HFF-Myc (cell line): ENCODE measurements at regions not wholly inside any gene's neighbourhood (a gene's known extent, or its start where the extent isn't known, plus 50 kb on each side); places are given as distances from the start of the nearest gene placed in this dataset.

ENCODE experiments used
- DNase-seq: peaks from one replicate; pipeline ENCODE4 v3.0.0-alpha.2; 2011; ENCODE audit warnings: low read depth; ENCODE audit errors: extremely low read depth
- H3K4me3 ChIP-seq: replicated peaks from 2 replicates; pipeline ENCODE4 v1.5.1; 2011; ENCODE audit warnings: low read depth, mild to moderate bottlenecking, control low read depth, low read length
- TF ChIP-seq, protein P1 (sequence below): IDR thresholded peaks from 2 replicates; pipeline ENCODE4 v1.5.1; 2012; ENCODE audit warnings: mild to moderate bottlenecking, low read depth, low read length, control low read depth; ENCODE audit errors: missing control alignments

DNA sequence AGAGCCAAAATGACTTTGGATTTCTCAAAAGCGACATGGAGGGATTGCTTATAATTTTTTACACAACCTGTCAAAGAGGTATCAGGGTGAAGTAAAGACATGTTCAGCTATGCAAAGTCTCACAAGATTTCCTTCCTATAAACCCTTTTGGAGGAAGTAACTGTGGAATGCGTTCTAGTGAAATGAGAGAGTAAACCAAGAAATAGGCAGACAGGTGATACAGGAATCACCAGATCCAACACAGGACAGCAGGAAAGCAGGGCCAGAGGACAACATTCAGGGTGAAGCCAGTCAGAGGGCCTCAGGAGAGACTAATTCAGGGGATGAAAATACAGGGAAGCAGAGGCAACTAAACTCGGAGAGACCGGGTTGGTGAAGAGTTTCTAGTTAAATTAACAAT lies 90.4 kb upstream of the MTNR1B start:
- no peak for DNase-seq
- no peak overlapping the region for H3K4me3 ChIP-seq
- TF ChIP-seq, protein P1, sequence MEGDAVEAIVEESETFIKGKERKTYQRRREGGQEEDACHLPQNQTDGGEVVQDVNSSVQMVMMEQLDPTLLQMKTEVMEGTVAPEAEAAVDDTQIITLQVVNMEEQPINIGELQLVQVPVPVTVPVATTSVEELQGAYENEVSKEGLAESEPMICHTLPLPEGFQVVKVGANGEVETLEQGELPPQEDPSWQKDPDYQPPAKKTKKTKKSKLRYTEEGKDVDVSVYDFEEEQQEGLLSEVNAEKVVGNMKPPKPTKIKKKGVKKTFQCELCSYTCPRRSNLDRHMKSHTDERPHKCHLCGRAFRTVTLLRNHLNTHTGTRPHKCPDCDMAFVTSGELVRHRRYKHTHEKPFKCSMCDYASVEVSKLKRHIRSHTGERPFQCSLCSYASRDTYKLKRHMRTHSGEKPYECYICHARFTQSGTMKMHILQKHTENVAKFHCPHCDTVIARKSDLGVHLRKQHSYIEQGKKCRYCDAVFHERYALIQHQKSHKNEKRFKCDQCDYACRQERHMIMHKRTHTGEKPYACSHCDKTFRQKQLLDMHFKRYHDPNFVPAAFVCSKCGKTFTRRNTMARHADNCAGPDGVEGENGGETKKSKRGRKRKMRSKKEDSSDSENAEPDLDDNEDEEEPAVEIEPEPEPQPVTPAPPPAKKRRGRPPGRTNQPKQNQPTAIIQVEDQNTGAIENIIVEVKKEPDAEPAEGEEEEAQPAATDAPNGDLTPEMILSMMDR: no peak

DNA sequence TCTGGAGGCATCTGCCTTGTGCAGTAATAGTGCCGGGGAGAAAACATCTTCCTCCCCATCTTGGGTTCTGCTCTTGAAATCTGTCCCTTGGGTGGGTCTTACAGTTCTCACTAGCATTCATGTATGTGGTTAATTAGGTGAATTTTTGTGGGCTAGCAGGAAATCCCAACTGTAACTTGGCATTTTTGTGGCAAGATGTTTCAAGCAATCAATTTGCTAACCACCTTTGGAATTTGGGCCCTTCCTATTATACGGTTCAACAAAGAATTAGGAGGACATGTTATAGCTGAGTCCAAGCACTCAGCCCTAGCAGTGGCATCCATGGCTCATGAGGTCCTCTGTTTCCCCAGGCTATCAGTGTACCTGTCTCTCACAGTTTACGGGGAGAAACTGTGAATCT lies 89.1 kb upstream of the MTNR1B start:
- DNase-seq: no peak
- TF ChIP-seq, protein P1: no peak
- no peak overlapping the region for H3K4me3 ChIP-seq

DNA sequence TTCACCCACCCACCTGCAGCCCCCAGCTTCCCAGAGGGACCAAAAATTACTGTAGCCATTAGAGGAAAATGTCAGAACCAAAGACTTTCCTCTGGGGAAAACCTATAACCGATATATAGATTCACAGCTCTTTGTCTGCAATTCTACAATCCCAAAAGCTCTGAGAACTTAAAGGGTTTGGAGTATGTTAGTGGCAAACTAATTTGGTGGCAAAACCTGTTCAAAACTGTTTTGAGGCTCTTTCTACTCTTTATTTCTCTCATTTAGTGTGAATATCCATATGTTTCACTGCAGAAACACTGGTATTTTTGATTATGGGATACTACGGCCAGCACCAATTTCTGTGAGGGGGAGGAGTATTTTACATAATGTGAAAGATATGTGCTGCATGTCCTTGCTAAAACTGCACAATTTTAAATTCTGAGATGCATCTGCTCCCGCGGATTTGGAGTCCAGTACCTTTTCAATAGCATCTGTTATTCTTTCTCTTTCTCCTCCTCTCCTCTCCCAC lies 87.5 kb upstream of the MTNR1B start:
- H3K4me3 ChIP-seq: no peak overlapping the region
- TF ChIP-seq, protein P1: no peak
- no peak for DNase-seq

DNA sequence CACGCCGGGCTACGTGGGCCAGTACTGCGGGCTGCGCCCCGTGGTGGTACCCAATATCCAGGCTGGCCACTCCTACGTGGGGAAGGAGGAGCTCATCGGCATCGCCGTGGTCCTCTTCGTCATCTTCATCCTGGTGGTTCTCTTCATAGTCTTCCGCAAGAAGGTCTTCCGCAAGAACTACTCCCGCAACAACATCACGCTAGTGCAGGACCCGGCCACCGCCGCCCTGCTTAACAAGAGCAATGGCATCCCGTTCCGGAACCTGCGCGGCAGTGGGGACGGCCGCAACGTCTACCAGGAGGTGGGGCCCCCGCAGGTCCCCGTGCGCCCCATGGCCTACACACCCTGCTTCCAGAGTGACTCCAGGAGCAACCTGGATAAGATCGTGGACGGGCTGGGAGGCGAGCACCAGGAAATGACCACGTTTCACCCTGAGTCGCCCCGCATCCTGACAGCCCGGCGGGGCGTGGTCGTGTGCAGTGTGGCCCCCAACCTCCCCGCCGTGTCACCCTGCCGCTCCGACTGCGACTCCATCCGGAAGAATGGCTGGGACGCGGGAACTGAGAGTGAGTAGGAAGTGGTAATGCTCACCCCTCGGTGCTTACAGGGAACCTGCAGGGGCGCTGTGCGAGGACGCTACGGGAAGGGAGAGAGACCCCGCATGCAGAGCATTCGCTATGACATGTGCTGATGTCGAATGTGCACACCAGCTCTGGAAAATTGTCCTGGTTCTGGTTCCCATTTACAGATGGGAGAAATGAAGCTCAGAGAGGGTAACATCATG lies 86.4 kb upstream of the MTNR1B start:
- TF ChIP-seq, protein P1: no peak
- no peak overlapping the region for H3K4me3 ChIP-seq
- DNase-seq: no peak

DNA sequence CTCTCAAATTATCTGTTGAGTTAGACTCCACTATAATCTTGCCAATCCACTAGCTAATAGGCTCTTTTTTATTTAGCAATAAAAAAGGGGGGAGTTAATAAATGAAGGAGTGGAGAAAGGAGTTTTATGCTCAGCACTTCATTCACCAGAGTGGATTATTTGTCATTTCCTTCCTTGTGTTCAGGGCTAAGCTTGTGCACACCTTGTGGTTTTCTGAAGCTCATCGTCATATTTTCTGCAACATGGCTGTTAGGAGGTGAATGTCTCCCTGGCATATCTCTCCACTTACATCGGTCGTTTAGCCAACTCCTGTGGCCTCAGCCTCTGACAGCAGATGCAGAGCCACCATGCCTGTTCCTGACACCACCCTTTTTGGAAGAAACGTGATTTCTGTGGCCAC lies 83.9 kb upstream of the MTNR1B start:
- H3K4me3 ChIP-seq: no peak overlapping the region
- TF ChIP-seq, protein P1: no peak
- DNase-seq: no peak

DNA sequence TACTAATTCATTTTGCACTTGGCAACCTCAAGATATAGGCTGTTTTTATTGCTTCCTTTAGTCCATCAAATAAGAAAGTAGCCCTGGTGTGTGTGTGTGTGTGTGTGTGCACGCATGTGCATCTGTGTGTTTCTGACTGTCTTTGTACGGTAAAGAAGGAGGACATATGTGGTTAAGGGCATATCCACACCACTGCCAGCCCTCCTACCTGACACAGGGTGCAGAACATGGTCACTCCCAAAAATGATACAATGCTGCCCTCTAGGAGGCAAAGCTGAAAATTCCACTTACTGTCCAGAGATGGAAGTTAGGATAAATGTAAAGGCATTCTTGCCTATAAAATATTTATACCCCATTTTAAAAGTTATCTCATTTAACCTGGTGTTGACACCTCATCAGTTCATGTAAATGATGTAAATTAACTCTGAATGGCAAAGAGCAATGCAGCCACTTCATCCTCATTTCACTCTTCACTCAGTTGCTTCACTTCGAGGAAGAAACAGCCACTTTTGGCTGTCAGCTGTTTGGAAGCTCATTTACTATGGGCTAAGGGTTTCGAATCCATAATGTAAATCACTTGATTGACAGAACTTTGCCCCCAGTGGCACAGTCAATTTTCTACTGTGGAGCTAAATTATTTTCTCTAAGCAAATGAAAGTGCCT lies 83.1 kb upstream of the MTNR1B start:
- TF ChIP-seq, protein P1: peak; percentile 45
- H3K4me3 ChIP-seq: no peak overlapping the region
- peak; percentile 21 for DNase-seq
